ENCODE measurements at regions not wholly inside any gene's neighbourhood (a gene's known extent, or its start where the extent isn't known, plus 50 kb on each side); places are given as distances from the start of the nearest gene placed in this dataset.

DNA sequence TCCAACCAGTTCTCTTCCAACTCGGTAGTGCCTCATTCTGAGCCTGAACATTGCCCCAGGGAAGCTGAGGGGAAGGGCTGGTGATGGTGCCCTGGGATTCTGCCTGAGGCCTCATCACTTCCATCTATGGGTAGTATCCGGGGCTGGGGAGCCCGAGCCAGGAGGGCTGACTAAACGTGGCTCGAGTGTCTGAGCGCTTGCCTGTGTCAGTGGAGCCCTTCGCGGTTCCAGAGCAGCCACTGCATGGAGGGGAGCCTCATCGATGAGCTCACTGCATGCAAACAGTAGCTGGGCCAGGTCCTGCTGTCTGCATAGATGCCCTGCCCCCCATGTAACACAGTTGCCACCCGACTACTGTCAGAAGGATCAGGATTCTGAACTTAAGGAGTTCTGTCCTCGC, 129.3 kb downstream of the GLI2 start:
- POLR2A ChIA-PET, result no interaction called here
- Histone ChIP-seq H2AFZ (ENCODE audit: control insufficient read depth, low read depth, low read length) (no peak overlapping the region), H3K4me2 (ENCODE audit: control insufficient read depth, insufficient read depth) (no peak overlapping the region), H4K20me1 (ENCODE audit: control insufficient read depth, insufficient read depth) (no peaks in the 10 kb centered on the region), H3K4me3 (no peak overlapping the region), H3K36me3 (ENCODE audit: control insufficient read depth in 2 of 2, insufficient read depth in 2 of 2, low read length in 1 of 2) (no peaks in the 10 kb centered on the region), H3K9ac (ENCODE audit: control insufficient read depth, insufficient read depth, low read length) (no peak overlapping the region), H3K27ac (ENCODE audit: control insufficient read depth, insufficient read depth) (no peak overlapping the region), H3K27me3 (replicated peaks in 1 of 2; ENCODE audit: control insufficient read depth in 2 of 2, insufficient read depth in 2 of 2, low read length in 1 of 2) (peaks cover 5 to 6% of the 10 kb centered on the region in 2 experiments; a peak in 3 of 4 replicates), H3K9me3 (replicated peaks; ENCODE audit: control insufficient read depth, insufficient read depth, low read length) (no peaks in the 10 kb centered on the region), H3K4me1 (ENCODE audit: control insufficient read depth, insufficient read depth, low read length) (no peaks in the 10 kb centered on the region), H3K79me2 (ENCODE audit: control insufficient read depth, insufficient read depth, low read length) (no peaks in the 10 kb centered on the region)
- CTCF ChIA-PET, result no interaction called here
- 9% methylated on average over 11 of the region's 11 CpGs for WGBS (ENCODE audit: insufficient coverage, insufficient replicate concordance, low lambda C conversion rate, missing lambda C conversion rate)
- SMC1A ChIA-PET (ENCODE audit: uncharacterized antibody, unreplicated experiment), result no interaction called here
- FAIRE-seq, result no peak
- intact Hi-C loops (cut with micrococcal nuclease; ENCODE audit: unreplicated experiment) (no loop called here), in situ Hi-C loops (cut with MboI) (no loop called here)
- no peak for TF ChIP-seq ETV6 (conservative IDR thresholded peaks at IDR 0.05 in 1 of 2, IDR thresholded peaks at IDR 0.05 in 1 of 2; ENCODE audit: borderline replicate concordance in 1 of 2, low read depth in 1 of 2)
- TF ChIP-seq POLR2A (IDR thresholded peaks at IDR 0.05; ENCODE audit: low read depth, low read length), result no peak
- TF ChIP-seq RAD51 (IDR thresholded peaks at IDR 0.05), result no peak
- RAD21 ChIA-PET (ENCODE audit: unreplicated experiment), result no interaction called here
- ATAC-seq, result no peak
- DNase-seq (ENCODE audit: low read depth, low spot score), result no peak
- BruUV-seq (replicated peaks), result no TSS peak

GRCh38 chr2:120865656-120866055, 130.0 kb downstream of the GLI2 start:
- CTCF ChIA-PET, result interaction anchor here (1.4 kb wide), 1 partner anchor 178 kb away, joined by 3 read pairs; no protein-coding TSS in a partner anchor
- H3K27me3 ChIP-seq (replicated peaks in 1 of 2; ENCODE audit: control insufficient read depth in 2 of 2, insufficient read depth in 2 of 2, low read length in 1 of 2), result peaks cover 5 to 6% of the 10 kb centered on the region in 2 experiments; a peak in 3 of 4 replicates
- intact Hi-C loops (cut with micrococcal nuclease; ENCODE audit: unreplicated experiment) (no loop called here), in situ Hi-C loops (cut with MboI) (no loop called here)
- ATAC-seq, result no peak
- no peaks in the 10 kb centered on the region for H3K79me2 ChIP-seq (ENCODE audit: control insufficient read depth, insufficient read depth, low read length)
- H4K20me1 ChIP-seq (ENCODE audit: control insufficient read depth, insufficient read depth), result no peaks in the 10 kb centered on the region
- no peak overlapping the region for H3K4me2 ChIP-seq (ENCODE audit: control insufficient read depth, insufficient read depth)
- H3K9me3 ChIP-seq (replicated peaks; ENCODE audit: control insufficient read depth, insufficient read depth, low read length), result no peaks in the 10 kb centered on the region
- BruUV-seq (replicated peaks), result no TSS peak
- SMC1A ChIA-PET (ENCODE audit: uncharacterized antibody, unreplicated experiment), result no interaction called here
- POLR2A ChIA-PET, result no interaction called here
- RAD21 ChIA-PET (ENCODE audit: unreplicated experiment), result no interaction called here
- no peaks in the 10 kb centered on the region for H3K36me3 ChIP-seq (ENCODE audit: control insufficient read depth in 2 of 2, insufficient read depth in 2 of 2, low read length in 1 of 2)
- 23% methylated on average over 8 of the region's 8 CpGs for WGBS (ENCODE audit: insufficient coverage, insufficient replicate concordance, low lambda C conversion rate, missing lambda C conversion rate)
- no peak overlapping the region for H3K9ac ChIP-seq (ENCODE audit: control insufficient read depth, insufficient read depth, low read length)
- no peak overlapping the region for H3K27ac ChIP-seq (ENCODE audit: control insufficient read depth, insufficient read depth)
- H2AFZ ChIP-seq (ENCODE audit: control insufficient read depth, low read depth, low read length), result no peak overlapping the region
- H3K4me3 ChIP-seq, result no peak overlapping the region
- DNase-seq (ENCODE audit: low read depth, low spot score), result no peak
- FAIRE-seq, result no peak
- H3K4me1 ChIP-seq (ENCODE audit: control insufficient read depth, insufficient read depth, low read length), result no peaks in the 10 kb centered on the region
- TF ChIP-seq, protein P1, sequence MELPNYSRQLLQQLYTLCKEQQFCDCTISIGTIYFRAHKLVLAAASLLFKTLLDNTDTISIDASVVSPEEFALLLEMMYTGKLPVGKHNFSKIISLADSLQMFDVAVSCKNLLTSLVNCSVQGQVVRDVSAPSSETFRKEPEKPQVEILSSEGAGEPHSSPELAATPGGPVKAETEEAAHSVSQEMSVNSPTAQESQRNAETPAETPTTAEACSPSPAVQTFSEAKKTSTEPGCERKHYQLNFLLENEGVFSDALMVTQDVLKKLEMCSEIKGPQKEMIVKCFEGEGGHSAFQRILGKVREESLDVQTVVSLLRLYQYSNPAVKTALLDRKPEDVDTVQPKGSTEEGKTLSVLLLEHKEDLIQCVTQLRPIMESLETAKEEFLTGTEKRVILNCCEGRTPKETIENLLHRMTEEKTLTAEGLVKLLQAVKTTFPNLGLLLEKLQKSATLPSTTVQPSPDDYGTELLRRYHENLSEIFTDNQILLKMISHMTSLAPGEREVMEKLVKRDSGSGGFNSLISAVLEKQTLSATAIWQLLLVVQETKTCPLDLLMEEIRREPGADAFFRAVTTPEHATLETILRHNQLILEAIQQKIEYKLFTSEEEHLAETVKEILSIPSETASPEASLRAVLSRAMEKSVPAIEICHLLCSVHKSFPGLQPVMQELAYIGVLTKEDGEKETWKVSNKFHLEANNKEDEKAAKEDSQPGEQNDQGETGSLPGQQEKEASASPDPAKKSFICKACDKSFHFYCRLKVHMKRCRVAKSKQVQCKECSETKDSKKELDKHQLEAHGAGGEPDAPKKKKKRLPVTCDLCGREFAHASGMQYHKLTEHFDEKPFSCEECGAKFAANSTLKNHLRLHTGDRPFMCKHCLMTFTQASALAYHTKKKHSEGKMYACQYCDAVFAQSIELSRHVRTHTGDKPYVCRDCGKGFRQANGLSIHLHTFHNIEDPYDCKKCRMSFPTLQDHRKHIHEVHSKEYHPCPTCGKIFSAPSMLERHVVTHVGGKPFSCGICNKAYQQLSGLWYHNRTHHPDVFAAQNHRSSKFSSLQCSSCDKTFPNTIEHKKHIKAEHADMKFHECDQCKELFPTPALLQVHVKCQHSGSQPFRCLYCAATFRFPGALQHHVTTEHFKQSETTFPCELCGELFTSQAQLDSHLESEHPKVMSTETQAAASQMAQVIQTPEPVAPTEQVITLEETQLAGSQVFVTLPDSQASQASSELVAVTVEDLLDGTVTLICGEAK (IDR thresholded peaks at IDR 0.05; ENCODE audit: borderline replicate concordance), result no peak
- TF ChIP-seq RELA (IDR thresholded peaks at IDR 0.05; ENCODE audit: borderline replicate concordance, partially characterized antibody), result no peak
- no peak for TF ChIP-seq ZBTB33 (IDR thresholded peaks at IDR 0.05)
